Stimulated activated CD4-positive, alpha-beta T cell treated with anti-CD3 and anti-CD28 coated beads, Interleukin-15, amount 100 ng/mL, for 1 hour (primary cell): ENCODE measurements at regions not wholly inside any gene's neighbourhood (a gene's known extent, or its start where the extent isn't known, plus 50 kb on each side); places are given as distances from the start of the nearest gene placed in this dataset.
"Not testable (repeated sequence)": the region's sequence is repeated elsewhere in the genome, so short reads cannot be mapped to it uniquely, and the experiment has no call there.

Experiments
- DNase-seq, 2 donors: peaks; one replicate each; pipeline ENCODE4 v3.0.0-alpha.2; 2020; ENCODE audit warnings: low read depth in 1 of 2, low spot score in 1 of 2

DNA sequence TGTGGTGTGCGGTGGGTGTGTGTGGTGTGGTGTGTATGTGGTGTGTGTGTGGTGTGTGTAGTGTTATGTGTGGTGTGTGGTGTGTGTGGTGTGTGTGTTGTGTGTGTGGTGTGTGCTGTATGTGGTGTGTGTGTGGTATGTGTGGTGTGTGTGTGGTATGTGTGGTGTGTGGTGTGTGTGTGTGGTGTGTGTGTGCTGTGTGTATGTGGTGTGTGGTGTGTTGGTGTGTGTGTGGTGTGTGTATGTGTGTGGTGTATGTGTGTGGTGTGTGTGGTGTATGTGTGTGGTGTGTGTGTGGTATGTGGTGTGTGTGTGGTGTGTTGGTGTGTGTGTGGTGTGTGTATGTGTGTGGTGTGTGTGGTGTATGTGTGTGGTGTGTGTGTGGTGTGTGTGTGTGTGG is 144.3 kb downstream of the HSD17B3 start:
- DNase-seq = no peak

DNA sequence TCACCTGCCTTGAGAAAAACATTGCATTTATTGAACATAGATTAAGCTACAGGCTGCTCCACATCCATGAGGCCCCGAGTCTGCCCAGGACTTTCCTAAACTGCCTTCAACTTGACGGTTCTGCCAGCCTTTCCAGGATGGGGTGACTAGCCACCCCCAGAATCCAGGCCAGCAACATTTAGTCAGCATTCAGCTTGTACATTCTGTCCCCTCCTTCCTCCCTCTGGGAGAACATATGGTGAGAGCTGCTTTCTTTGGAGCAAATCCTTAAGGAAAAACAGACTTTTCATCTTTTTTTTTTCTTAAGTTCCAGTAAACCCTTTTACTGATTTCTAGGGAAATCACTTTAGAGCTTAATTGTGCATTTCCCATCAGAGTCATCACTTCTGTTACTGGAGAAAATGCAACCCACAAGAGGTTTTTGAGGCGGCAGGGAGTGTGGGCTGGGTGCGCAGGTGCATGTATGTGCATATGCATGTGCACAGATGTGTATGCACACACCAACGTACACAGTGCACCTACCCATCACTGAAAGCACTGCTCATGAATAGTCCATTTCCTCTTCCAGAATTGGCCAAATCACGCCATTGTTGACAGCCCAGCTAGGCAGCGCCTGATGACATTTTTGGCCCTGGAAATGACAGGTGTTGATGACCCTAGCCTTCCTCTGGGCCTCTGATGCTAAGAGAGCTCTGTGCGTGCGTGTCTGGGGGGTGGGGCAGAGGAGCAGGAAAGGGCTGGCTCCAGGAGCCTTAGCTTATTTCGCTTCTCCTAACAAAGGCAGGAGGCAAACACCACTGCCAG is 145.6 kb downstream of the HSD17B3 start:
- DNase-seq = no peak

DNA sequence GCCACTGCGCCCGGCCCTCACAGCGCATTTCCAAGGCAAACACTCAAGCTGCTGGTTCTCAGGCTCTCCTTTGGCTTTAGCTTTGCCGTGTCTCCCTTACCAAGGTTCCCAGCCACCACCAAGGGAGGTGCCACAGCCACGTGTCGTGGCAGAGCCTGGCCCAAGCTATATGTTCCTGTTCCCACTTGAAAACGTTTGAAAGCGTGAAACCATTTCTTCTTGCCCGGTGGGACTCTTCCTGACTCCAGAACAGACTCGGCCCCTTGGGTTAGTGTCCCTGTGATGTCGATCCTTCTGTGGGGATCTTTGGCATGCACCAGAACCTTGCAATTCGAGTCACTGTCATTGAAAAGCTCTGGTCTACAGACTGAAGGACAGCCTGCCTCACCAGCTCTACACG is 147.9 kb downstream of the HSD17B3 start:
- DNase-seq = no peak

DNA sequence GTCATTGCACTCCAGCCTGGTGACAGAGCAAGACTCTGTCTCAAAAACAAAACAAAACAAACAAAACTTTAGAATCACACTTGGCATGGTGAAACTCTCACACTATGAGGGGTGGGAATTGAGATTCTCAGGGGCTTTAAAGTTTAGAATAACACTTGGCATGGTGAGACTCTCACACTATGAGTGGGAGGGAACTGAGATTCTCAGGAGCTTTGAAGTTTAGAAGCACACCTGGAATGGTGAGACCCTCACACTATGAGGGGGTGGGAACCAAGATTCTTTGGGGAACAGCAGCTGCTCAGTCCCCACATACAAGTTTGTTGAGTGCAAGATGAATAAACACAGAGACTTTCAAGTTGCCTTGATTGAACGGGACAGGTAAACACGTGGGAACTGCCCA is 149.4 kb downstream of the HSD17B3 start:
- no peak for DNase-seq

DNA sequence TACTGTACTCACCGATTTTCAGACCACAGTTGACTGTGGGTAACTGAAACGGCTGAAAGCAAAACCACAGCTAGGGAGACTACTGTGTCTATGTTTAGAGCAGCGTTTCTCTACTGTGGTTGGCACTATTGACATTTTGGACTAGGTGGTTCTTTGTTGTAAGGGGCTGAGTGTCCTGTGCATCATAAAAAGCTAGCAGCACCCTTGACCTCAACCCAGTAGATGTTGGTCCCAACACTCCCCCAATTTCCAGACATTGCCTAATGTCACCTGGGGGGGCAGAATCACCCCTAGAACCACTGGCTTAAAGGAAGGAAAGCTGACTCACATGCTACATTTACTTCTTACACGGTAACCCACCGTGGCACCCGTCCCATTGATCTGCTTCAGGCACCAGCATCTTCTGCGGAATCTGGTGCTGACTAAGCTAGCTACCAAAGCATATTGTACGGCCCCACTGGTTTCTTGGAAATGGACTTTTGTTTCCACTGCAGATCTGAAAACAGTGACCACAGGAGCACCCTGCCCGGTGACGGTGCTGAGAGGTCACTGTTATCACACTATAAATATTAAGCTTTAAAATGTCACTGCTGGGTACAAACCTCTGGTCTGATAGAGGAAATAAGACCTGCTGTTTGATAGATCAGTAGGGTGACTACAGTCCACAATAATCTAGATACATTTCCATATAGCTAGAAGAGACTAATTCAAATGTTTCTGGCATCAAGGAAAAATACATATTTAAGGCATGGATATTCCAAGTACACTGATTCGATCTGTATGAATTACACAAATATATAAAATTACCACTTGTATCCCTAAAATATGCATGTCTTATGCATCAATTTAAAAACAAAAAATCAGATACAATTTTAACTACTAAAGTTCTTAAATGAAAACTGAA is 151.4 kb downstream of the HSD17B3 start:
- no peak for DNase-seq

DNA sequence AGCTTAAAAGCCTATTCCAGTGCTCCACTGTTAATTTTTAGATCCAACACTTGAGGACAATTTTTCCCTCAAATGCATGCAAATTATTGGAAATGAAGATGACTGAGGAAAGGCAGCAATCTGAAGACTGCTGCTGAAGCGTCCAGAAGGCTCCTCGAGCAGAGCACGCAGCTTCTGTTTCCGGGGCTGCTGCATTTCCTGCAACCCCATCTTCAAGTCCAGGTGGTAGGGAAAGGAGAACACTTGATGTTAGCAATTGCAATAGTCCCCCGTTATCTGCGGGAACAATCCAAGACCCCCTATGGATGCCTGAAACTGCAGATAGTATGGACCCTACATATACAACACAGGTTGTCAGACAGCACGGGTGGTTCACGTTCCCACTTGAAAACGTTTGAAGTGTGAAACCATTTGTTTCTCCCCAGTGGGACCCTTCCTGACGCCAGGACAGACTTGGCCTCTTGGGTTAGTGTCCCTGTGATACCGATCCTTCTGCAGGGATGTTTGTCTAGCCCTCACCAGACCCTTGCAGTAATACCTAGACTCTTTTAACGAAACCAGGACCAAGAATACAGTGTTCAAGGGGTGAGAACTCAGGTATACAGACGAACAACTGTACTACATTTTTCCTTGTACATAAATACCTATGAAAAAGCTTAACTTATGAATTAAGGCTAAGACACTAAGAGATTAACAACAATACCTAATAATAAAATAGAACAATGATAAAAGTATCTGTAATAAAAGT is 152.3 kb downstream of the HSD17B3 start:
- no peak for DNase-seq

DNA sequence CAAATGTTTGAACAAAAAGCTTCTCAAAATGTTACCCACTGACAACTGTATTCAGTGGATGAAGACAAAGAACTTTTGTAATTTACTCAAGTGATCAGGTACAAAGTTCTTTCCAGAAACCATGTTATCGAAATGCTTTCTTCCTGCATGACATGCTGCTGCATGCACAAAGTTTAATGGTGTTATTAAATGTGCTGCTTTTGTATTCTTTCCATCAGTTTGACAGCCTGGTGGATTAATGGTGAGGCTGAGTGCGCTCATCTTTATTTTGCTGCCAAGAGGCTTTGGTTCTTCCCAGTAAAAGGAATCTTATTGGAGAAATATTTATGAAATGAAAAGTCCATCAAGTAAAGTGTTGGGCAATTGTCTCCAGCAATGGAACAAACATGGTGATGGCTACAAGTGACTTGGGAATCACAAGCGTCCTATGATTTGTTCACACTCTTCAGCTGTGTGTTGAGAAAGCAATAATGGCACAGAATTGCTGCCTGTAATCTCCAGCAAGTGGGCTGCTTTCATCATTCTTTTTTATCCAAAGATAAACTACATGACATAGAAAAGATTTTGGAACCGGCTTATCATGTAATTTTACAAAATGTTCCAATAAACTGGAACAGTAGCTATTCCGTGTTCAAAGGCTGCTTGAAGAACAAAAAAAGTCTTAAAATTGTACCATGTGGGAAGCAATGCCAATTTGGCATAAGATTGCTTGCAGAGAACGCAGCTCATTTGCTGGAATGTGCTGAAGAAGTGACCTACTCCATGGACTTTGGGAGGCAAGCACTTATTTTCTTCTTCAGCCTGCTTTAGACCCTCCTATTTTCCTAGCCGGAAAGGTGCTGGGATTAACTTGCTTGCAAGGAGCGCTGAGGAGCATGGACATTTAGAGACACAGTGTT is 153.1 kb downstream of the HSD17B3 start:
- DNase-seq = no peak

DNA sequence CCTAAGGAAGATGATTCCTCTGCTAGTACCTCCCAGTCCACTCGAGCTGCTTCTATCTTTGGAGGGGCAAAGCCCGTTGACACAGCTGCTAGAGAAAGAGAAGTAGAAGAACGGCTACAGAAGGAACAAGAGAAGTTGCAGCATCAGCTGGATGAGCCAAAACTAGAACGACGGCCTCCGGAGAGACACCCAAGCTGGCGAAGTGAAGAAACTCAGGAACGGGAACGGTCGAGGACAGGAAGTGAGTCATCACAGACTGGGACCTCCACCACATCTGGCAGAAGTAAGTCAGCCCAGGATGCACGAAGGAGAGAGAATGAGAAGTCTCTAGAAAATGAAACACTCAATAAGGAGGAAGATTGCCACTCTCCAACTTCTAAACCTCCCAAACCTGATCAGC is 154.9 kb downstream of the HSD17B3 start:
- not testable (repeated sequence) for DNase-seq

DNA sequence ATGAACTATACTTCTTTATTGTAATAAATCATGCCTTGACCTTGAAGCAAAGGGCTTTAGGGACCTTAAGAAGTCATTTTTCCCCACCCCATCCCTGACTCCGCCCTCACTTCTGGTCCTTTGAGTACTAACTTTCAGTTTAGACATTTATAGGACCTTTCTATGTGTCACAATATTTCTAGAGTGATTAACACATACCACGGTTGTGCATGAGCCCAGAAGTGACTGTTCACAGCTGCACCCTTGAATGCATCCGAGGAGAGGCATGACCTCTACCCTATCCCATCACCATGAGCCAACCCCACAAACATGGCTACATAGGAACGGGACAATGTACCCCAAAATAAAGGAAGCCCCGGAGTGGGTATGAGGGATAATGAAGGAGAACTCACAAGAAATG is 160.3 kb downstream of the HSD17B3 start:
- no peak for DNase-seq

DNA sequence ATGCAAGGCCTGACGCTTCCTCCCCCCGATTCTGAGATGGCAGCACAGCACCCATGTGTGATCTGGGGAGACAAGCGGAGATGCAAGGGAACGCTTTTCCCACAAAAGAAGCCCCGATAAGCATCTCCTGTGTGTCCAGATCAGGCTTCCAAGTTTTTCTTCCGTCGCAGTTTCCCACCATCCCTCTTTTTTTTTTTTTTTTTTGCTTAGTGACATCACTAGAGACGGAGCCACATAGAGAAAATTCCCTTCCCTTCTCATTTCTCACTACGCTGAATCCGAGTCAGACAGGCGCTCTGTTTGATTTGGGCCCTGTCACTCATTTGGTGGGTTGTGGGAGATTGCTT is 160.9 kb downstream of the HSD17B3 start:
- DNase-seq = no peak

DNA sequence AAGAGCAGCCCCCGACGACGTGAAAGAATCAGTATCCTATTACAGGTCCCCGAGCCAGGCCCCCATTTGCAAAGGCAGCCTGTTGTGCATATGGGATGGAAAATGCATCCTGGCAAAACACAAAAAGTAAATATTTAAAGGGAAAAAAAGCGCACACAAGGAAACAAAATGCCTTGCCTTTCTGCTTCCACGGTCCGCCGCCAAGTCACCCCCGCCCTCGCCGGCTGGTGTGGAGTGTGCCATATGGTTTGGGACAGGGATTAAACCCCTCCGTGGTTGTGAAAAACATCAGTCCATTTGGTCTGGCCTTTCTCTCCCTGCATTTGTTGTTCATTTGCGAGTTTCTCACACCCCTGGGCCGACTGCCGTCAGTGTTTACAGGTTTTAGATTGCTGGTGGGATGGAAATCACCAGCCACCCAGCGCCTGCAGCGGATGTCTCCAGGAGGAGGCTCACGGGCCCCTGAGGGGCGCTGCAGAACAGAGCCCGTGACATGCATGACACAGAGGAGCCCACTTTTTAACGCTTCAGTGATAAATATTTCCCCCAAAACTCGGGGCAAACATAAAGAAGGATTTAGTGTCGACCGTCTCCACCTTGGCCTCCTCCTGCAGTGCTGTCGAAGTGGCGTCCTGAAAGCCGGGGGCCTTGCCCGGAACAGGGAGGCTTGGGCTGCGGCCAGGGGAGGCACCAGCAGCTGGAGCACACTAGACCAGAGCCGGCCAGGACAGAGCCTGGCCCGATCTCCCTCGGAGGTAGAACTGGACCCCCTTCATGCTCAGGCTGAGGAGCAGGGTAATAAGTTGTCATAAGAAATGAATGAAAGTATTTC is 161.5 kb downstream of the HSD17B3 start:
- DNase-seq = no peak

DNA sequence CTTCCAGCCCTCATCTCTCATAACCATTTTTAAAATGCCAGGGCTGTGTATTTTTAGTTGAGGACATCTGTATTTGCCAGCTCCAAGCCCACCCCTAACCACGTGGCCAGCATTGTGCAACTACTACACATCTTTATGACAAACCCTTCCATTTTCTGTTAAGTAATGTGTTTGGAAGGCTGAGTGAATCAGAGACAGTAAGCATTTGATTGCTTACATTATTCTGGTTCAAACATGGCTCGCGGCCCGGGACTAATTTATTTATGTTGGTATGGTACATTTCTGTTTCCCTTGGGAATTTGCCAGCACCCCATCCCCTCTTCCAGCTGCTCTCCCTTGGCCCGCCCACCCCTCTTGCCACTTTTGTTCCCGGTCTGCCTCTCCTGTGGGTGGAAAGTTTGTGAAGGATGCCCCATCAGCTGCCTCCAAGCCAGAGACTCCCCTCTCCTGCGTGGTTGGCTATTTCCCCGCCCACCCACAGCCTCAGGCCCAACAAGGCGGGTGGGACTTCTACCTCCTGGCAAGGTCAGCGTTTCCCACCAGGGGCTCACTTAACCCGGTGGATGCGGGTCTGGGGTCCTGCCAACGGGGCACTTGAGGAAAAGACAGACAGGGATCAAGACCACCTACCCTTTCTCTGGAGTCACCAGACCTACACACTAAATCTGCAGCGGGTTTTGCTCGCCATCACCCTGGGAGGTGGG is 162.2 kb downstream of the HSD17B3 start:
- DNase-seq = no peak

DNA sequence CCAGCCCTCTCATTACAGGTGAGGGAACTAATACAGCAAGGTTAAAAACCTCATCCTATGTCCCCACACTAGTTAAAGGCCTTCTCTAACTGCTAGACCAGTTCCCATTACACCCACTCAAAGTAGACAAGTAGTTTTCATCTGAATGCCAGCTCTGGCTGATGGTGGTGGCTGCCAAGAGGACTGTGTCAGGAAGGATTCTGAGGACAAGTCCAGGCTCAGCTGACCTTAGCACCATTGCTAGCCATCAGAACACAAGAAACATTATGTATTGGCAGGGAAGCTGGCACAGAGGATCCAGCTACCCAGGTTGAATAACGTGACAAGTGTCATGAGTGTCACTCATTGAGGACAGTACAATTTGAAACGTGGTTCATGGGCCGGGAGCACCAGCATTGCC is 163.4 kb downstream of the HSD17B3 start:
- DNase-seq = no peak

DNA sequence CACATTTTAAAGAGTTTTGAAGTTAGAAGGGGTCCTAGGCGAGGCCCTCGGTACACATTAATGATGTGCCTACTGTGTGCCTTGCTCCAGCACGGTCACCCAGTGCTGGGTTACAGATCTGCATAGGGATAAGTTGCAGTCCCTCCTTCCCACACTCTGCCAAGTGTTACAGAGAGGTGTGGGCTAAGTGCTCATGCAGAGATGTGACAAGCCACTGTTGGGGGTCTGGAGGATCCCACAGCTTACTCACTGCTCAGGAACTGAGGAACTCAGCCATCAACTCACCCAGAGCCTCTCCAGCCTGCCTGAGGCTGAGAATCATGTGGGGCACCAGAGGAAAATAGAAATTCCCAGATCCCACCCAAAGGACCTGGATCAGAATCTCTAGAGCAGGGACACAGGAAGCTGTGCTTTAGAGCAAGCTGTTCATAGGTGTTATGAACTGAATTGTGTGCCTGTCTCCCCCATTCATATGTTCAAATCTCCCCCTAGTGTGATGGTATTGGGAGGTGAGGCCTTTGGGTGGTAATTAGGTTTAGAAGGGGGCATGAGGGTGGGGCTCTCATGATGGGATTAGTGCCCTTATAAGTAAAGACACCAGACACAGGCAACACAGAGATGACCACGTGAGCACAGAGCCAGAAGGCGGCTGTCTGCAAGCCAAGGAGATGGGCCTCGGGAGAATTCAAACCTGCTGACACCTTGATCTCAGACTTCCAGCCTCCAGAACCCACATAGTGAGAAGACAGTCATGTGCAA is 164.1 kb downstream of the HSD17B3 start:
- DNase-seq = no peak

DNA sequence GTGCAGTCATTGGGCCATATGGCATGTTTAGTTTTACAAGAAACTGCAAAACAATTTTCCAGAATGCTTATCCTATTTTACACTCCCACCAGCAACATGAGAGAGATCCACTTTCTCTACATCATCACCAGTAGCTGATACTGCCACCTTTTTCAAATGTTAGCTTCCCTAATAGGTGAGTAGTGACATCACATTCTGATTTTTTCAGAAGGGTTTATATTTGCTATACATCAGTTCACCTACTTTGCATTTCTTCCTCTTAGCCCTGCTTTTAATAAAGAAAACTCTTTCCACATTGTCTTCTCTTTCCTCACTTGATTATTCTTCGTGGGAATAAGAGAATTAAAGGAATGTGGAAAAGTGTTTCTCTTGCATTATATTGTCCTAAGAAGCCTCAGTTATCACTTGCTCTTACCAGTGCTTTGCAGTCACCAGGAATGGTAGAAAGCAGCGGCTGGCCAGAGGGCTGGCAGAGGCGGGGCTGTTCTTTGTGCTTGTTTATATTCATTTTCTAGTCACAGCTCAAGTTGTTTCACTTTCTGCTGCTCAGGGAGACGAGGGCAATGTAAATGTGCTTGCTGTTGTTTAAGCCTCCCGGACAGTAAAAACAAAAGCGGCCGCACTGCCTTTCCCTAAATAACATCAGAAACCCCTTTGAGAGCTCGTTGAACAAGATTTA is 164.8 kb downstream of the HSD17B3 start:
- no peak for DNase-seq

DNA sequence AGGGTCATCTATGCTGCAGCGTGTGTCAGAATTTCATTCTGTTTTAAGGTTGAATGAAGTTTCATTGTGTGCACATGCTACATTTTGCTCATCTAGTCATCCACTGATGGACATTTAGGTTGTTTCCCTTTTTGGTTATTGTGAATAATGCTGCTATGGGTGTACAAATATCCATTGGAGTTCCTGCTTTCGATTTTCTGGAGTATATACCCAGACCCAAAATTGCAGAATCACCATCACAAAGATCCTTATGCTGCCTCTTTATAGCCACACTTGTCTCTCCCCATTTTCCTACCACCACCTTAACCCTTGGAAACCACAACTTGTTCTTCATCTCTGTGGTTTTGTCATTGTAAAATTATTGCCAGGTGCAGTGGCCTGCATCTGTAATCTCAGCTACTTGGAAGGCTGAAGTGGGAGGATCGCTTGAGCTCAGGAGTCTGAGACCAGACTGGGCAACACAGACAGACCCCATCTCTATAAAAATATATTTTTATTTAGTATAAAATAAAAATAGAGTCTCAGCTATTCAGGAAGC is 166.2 kb downstream of the HSD17B3 start:
- DNase-seq = no peak

DNA sequence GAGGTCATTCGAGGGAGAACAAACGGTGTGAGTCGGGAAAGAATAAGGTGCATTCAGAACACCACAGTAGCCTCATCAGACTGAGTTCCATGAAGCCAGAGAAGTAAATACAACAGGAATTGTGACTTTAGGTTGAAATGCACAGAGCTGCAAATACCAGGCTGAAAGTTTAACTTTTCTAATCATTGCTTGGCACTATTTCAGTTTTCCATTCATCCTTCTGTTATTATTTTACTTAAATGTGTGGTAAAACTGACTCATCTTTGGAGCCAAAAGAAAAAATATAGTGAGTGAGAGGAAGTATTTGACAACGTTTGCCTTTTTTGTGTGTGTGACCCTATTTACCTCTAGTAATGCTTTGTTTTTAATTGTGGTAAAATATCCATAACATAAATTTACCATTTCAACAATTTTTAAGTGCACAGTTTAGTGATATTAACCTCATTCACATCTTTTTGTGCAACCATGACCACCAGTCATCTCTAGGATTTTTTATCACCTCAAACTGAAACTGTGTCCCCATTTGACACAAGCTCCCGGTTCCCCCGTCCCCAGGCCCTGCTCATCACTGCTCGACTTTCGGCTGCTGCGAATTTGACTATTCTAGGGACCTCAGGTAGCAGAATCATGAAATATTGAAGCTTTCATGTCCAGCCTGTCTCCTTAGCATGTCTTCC is 166.8 kb downstream of the HSD17B3 start:
- no peak for DNase-seq
